ENCODE measurements at regions not wholly inside any gene's neighbourhood (a gene's known extent, or its start where the extent isn't known, plus 50 kb on each side); places are given as distances from the start of the nearest gene placed in this dataset.

- Histone ChIP-seq H3K4me3 (no peak overlapping the region), H3K4me1 (no peaks in the 10 kb centered on the region), H3K36me3 (no peaks in the 10 kb centered on the region), H3K27ac (no peak overlapping the region), H3K27me3 (no peaks in the 10 kb centered on the region), H3K9me3 (no peaks in the 10 kb centered on the region)
- no peak for DNase-seq
- no peak for ATAC-seq
- WGBS, 4 donors, result 59 to 72% (median 71%) methylated on average over 4 of the region's 4 CpGs
- TF ChIP-seq CTCF (IDR thresholded peaks at IDR 0.05) (no peak), POLR2A (IDR thresholded peaks at IDR 0.05) (no peak)
- intact Hi-C loops (cut with DNase I), result no loop called here
Observed at GRCh38 chr18:40642692-40643229, 1312.3 kb upstream of the PIK3C3 start.

GRCh38 chr18:40631319-40631718 is 1323.7 kb upstream of the PIK3C3 start:
- no peak for TF ChIP-seq POLR2A (IDR thresholded peaks at IDR 0.05)
- TF ChIP-seq CTCF (IDR thresholded peaks at IDR 0.05), result no peak
- intact Hi-C loops (cut with DNase I), result no loop called here
- DNase-seq, result no peak
- ATAC-seq, result no peak
- Histone ChIP-seq H3K9me3 (peaks cover 0 to 14% (median 0%) of the 10 kb centered on the region in 12 donors), H3K4me3 (no peak overlapping the region), H3K27me3 (no peaks in the 10 kb centered on the region), H3K27ac (no peak overlapping the region), H3K36me3 (no peaks in the 10 kb centered on the region), H3K4me1 (no peaks in the 10 kb centered on the region)
- 92 to 94% (median 94%) methylated on average over 3 of the region's 3 CpGs for WGBS, 4 donors

- Histone ChIP-seq H3K27me3 (no peaks in the 10 kb centered on the region), H3K4me3 (no peak overlapping the region), H3K4me1 (no peaks in the 10 kb centered on the region), H3K9me3 (peaks cover 0 to 11% (median 0%) of the 10 kb centered on the region in 12 donors), H3K36me3 (no peaks in the 10 kb centered on the region), H3K27ac (no peak overlapping the region)
- 90 to 94% (median 91%) methylated on average over 1 of the region's 1 CpG for WGBS, 4 donors
- DNase-seq (no peak), ATAC-seq (no peak)
- TF ChIP-seq CTCF (IDR thresholded peaks at IDR 0.05) (no peak), POLR2A (IDR thresholded peaks at IDR 0.05) (no peak)
- intact Hi-C loops (cut with DNase I), result no loop called here
Observed at GRCh38 chr18:40630496-40630895, 1324.5 kb upstream of the PIK3C3 start.

- Histone ChIP-seq H3K27ac (no peak overlapping the region), H3K4me3 (no peak overlapping the region), H3K9me3 (no peaks in the 10 kb centered on the region), H3K36me3 (no peaks in the 10 kb centered on the region), H3K27me3 (no peaks in the 10 kb centered on the region), H3K4me1 (no peaks in the 10 kb centered on the region)
- intact Hi-C loops (cut with DNase I), result no loop called here
- DNase-seq (no peak), ATAC-seq (no peak)
- 61 to 73% (median 69%) methylated on average over 4 of the region's 4 CpGs for WGBS, 4 donors
- TF ChIP-seq CTCF (IDR thresholded peaks at IDR 0.05) (no peak), POLR2A (IDR thresholded peaks at IDR 0.05) (no peak)
Observed at GRCh38 chr18:40624959-40625358, 1330.1 kb upstream of the PIK3C3 start.
